ENCODE measurements at regions not wholly inside any gene's neighbourhood (a gene's known extent, or its start where the extent isn't known, plus 50 kb on each side); places are given as distances from the start of the nearest gene placed in this dataset.

GRCh38 chr6:67265996-67266921 lies 1368.8 kb upstream of the ADGRB3 start:
- TF ChIP-seq, protein P1, sequence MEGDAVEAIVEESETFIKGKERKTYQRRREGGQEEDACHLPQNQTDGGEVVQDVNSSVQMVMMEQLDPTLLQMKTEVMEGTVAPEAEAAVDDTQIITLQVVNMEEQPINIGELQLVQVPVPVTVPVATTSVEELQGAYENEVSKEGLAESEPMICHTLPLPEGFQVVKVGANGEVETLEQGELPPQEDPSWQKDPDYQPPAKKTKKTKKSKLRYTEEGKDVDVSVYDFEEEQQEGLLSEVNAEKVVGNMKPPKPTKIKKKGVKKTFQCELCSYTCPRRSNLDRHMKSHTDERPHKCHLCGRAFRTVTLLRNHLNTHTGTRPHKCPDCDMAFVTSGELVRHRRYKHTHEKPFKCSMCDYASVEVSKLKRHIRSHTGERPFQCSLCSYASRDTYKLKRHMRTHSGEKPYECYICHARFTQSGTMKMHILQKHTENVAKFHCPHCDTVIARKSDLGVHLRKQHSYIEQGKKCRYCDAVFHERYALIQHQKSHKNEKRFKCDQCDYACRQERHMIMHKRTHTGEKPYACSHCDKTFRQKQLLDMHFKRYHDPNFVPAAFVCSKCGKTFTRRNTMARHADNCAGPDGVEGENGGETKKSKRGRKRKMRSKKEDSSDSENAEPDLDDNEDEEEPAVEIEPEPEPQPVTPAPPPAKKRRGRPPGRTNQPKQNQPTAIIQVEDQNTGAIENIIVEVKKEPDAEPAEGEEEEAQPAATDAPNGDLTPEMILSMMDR (IDR thresholded peaks at IDR 0.05; ENCODE audit: low read length) = no peak
- TF ChIP-seq EZH2 (optimal IDR thresholded peaks at IDR 0.05; ENCODE audit: low read depth, low read length) = no peak
- TF ChIP-seq EZH2phosphoT487 (IDR thresholded peaks at IDR 0.05; ENCODE audit: low read length) = no peak
